Suprapubic skin (tissue), 3 donors: ENCODE measurements at regions not wholly inside any gene's neighbourhood (a gene's known extent, or its start where the extent isn't known, plus 50 kb on each side); places are given as distances from the start of the nearest gene placed in this dataset.

Experiments used
- POLR2A ChIP-seq, 2 donors: fragments of 450-650 bp; IDR thresholded peaks; one replicate each; pipeline ENCODE4 v1.6.1; 2017; ENCODE audit warnings: antibody characterized with exemption in 2 of 2, mild to moderate bottlenecking in 2 of 2, moderate library complexity in 2 of 2
- TF ChIP-seq, protein P1 (sequence below), 2 donors: fragments of 200-600 bp in 1 of 2; fragments of 450-650 bp in 1 of 2; sonication (generic) in 1 of 2; IDR thresholded peaks; one replicate each; pipeline ENCODE4 v1.5.1; 2016 to 2019; ENCODE audit warnings: antibody characterized with exemption in 2 of 2, mild to moderate bottlenecking in 1 of 2, moderate library complexity in 1 of 2

DNA sequence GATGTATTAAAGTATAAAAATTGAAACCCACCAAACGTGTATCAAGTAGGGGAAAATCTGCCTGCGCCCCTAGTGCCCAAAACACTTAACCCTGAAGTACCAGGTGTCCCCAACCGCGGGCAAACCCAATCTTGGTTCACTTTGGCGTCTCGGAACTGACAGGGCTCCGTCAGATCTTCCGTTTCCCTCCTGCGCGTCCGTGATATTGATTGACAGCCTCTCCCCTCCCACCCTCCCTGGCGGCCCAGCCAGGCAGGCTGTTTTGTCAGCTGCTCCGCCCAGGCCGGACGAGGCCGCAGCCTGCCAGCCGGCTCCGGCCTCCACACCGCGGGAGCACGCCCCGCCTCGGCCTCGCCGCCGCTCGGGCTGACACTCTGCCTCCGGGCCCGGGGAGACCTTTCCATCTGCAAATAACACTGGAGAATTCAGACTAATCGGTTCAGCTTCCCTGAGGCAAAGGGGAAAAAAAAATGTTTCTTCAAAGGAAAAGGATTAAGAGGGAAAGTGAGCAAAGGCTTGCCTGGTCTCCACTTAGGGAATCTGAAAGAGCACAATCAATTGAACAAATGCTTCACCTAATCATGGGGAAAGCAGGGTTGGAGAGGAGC lies 234.9 kb upstream of the MCHR2 start:
- no peak for TF ChIP-seq POLR2A (IDR thresholded peaks at IDR 0.05)
- TF ChIP-seq, protein P1, sequence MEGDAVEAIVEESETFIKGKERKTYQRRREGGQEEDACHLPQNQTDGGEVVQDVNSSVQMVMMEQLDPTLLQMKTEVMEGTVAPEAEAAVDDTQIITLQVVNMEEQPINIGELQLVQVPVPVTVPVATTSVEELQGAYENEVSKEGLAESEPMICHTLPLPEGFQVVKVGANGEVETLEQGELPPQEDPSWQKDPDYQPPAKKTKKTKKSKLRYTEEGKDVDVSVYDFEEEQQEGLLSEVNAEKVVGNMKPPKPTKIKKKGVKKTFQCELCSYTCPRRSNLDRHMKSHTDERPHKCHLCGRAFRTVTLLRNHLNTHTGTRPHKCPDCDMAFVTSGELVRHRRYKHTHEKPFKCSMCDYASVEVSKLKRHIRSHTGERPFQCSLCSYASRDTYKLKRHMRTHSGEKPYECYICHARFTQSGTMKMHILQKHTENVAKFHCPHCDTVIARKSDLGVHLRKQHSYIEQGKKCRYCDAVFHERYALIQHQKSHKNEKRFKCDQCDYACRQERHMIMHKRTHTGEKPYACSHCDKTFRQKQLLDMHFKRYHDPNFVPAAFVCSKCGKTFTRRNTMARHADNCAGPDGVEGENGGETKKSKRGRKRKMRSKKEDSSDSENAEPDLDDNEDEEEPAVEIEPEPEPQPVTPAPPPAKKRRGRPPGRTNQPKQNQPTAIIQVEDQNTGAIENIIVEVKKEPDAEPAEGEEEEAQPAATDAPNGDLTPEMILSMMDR (IDR thresholded peaks at IDR 0.05), result no peak
